GM23338 (cell line): ENCODE measurements at regions not wholly inside any gene's neighbourhood (a gene's known extent, or its start where the extent isn't known, plus 50 kb on each side); places are given as distances from the start of the nearest gene placed in this dataset.

Source experiments
- EZH2 ChIP-seq: fragments of 200-600 bp; sonication (generic); IDR thresholded peaks from one replicate; pipeline ENCODE4 v1.8.0; 2017; ENCODE audit warnings: antibody characterized with exemption, mild to moderate bottlenecking, low read depth; ENCODE audit not compliant: unreplicated experiment
- POLR2AphosphoS5 ChIP-seq: IDR thresholded peaks from 2 replicates; pipeline ENCODE4 v1.6.1; 2016; ENCODE audit warnings: antibody characterized with exemption, low read depth
- REST ChIP-seq: IDR thresholded peaks from one replicate; pipeline ENCODE4 v1.6.1; 2018; ENCODE audit warnings: antibody characterized with exemption; ENCODE audit not compliant: unreplicated experiment
- TF ChIP-seq, protein P1 (sequence below), 2 experiments: fragments of 200-600 bp in 1 of 2; sonication (generic) in 1 of 2; conservative IDR thresholded peaks; 2 replicates each; pipeline versions ENCODE4 v1.5.1 to v1.6.1; 2016 to 2017; ENCODE audit warnings: antibody characterized with exemption in 2 of 2, low read depth in 2 of 2, mild to moderate bottlenecking in 2 of 2, moderate library complexity in 1 of 2
- TF ChIP-seq, protein P2 (sequence below): IDR thresholded peaks from 2 replicates; pipeline ENCODE4 v1.6.1; 2016; ENCODE audit warnings: antibody characterized with exemption

DNA sequence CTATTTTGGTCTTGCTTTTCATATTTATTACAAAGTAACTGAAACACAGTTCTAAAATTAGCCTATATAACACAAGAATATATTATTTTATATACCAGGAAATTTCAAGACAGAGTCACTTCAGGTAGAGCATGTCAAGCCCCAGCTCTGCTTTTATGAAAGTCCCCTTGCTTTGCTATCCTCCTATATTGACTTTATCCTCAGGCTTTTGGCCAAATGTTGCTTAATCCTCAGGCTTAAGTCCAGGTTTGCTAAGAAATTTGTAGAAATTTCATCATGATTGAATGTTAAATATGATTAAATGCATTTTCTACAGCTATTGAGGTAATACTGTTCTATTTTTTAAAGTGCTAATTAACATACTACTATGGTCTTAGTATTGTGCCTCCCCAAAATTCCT lies 227.6 kb downstream of the FZD1 start:
- TF ChIP-seq, protein P1, sequence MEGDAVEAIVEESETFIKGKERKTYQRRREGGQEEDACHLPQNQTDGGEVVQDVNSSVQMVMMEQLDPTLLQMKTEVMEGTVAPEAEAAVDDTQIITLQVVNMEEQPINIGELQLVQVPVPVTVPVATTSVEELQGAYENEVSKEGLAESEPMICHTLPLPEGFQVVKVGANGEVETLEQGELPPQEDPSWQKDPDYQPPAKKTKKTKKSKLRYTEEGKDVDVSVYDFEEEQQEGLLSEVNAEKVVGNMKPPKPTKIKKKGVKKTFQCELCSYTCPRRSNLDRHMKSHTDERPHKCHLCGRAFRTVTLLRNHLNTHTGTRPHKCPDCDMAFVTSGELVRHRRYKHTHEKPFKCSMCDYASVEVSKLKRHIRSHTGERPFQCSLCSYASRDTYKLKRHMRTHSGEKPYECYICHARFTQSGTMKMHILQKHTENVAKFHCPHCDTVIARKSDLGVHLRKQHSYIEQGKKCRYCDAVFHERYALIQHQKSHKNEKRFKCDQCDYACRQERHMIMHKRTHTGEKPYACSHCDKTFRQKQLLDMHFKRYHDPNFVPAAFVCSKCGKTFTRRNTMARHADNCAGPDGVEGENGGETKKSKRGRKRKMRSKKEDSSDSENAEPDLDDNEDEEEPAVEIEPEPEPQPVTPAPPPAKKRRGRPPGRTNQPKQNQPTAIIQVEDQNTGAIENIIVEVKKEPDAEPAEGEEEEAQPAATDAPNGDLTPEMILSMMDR (conservative IDR thresholded peaks at IDR 0.05; ENCODE audit: low read depth in 2 of 2): no peak
- no peak for TF ChIP-seq POLR2AphosphoS5
- TF ChIP-seq EZH2: no peak
- no peak for TF ChIP-seq REST
- TF ChIP-seq, protein P2, sequence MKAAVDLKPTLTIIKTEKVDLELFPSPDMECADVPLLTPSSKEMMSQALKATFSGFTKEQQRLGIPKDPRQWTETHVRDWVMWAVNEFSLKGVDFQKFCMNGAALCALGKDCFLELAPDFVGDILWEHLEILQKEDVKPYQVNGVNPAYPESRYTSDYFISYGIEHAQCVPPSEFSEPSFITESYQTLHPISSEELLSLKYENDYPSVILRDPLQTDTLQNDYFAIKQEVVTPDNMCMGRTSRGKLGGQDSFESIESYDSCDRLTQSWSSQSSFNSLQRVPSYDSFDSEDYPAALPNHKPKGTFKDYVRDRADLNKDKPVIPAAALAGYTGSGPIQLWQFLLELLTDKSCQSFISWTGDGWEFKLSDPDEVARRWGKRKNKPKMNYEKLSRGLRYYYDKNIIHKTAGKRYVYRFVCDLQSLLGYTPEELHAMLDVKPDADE: no peak
